OCI-LY1 (cell line): ENCODE measurements at regions not wholly inside any gene's neighbourhood (a gene's known extent, or its start where the extent isn't known, plus 50 kb on each side); places are given as distances from the start of the nearest gene placed in this dataset.
"Not testable (repeated sequence)": the region's sequence is repeated elsewhere in the genome, so short reads cannot be mapped to it uniquely, and the experiment has no call there.

ENCODE experiments used
- H2AFZ ChIP-seq: fragments of 200-600 bp; sonication (generic), shearing (Covaris generic); 2 replicates; pipeline ENCODE4 v1.6.0; 2014; ENCODE audit warnings: antibody characterized with exemption, mild to moderate bottlenecking, low read length
- H3F3A ChIP-seq: fragments of 200-600 bp; sonication (generic), shearing (Covaris generic); 2 replicates; pipeline ENCODE4 v1.6.0; 2014; ENCODE audit warnings: mild to moderate bottlenecking, antibody characterized with exemption, low read length, moderate library complexity; ENCODE audit not compliant: insufficient read depth
- H3K27ac ChIP-seq: fragments of 200-600 bp; sonication (generic); 2 replicates; pipeline ENCODE4 v1.5.1; 2014; ENCODE audit warnings: low read length, mixed run types, mild to moderate bottlenecking, low read depth; ENCODE audit not compliant: poor library complexity, severe bottlenecking
- H3K27me3 ChIP-seq: fragments of 200-600 bp; sonication (generic); 2 replicates; pipeline ENCODE4 v1.6.0; 2014; ENCODE audit warnings: antibody characterized with exemption, mild to moderate bottlenecking, low read length, moderate library complexity; ENCODE audit not compliant: insufficient read depth
- H3K36me3 ChIP-seq: fragments of 200-600 bp; sonication (generic); 2 replicates; pipeline ENCODE4 v1.6.1; 2014; ENCODE audit warnings: mild to moderate bottlenecking, antibody characterized with exemption, low read length, moderate library complexity, mixed read lengths; ENCODE audit not compliant: insufficient read depth
- H3K4me1 ChIP-seq: fragments of 200-600 bp; sonication (generic); 2 replicates; pipeline ENCODE4 v1.5.1; 2014; ENCODE audit warnings: mild to moderate bottlenecking, low read length, moderate library complexity; ENCODE audit not compliant: insufficient read depth, severe bottlenecking
- H3K4me2 ChIP-seq: fragments of 200-600 bp; sonication (generic), shearing (Covaris generic); 2 replicates; pipeline ENCODE4 v1.6.1; 2014; ENCODE audit warnings: low read length
- H3K4me3 ChIP-seq: fragments of 200-600 bp; sonication (generic); 2 replicates; pipeline ENCODE4 v1.5.1; 2014; ENCODE audit warnings: low read length, low read depth, mild to moderate bottlenecking, mixed read lengths; ENCODE audit not compliant: poor library complexity, severe bottlenecking
- H3K79me2 ChIP-seq: fragments of 200-600 bp; shearing (Covaris generic); 2 replicates; pipeline ENCODE4 v1.6.1; 2016; ENCODE audit warnings: mixed run types, low read length, mixed read lengths; ENCODE audit not compliant: insufficient read depth
- H3K9ac ChIP-seq: fragments of 200-600 bp; sonication (generic), shearing (Covaris generic); 2 replicates; pipeline ENCODE4 v1.6.1; 2014; ENCODE audit warnings: mild to moderate bottlenecking, low read length, mixed read lengths
- H3K9me2 ChIP-seq: fragments of 200-600 bp; sonication (generic), shearing (Covaris generic); 2 replicates; pipeline ENCODE4 v1.6.1; 2014; ENCODE audit warnings: low read depth, mild to moderate bottlenecking, low read length, mixed read lengths
- H3K9me3 ChIP-seq: fragments of 200-600 bp; shearing (Covaris generic); 2 replicates; pipeline ENCODE4 v1.6.1; 2014; ENCODE audit warnings: low read length, mixed read lengths
- H4K20me1 ChIP-seq: fragments of 200-600 bp; sonication (generic), shearing (Covaris generic); 2 replicates; pipeline ENCODE4 v1.6.0; 2016; ENCODE audit warnings: mild to moderate bottlenecking, low read length; ENCODE audit not compliant: insufficient read depth

DNA sequence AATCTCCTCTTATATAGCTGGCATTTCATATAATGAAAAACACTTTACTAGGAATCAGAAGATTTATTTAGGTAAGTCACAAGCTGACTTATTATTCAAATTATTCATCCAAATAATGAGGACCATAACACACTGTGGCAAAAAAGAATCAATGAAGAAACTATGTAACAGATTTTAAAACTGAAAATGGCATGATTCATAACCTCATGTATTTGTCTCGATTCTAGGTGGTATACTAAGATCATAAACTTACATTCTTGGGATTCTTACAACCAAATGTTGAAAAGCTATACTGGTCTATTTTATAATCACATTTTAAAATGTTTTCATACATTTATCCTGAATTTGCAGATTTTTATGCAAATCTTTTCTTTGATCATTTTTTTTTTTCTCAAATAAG is 69.6 kb upstream of the ZSCAN2 start:
- H2AFZ ChIP-seq, H3K4me3 ChIP-seq, H3F3A ChIP-seq, H3K36me3 ChIP-seq, H3K9ac ChIP-seq, H3K9me3 ChIP-seq, H4K20me1 ChIP-seq, H3K27me3 ChIP-seq, H3K27ac ChIP-seq, H3K4me1 ChIP-seq, H3K4me2 ChIP-seq, H3K79me2 ChIP-seq, H3K9me2 ChIP-seq: not testable (repeated sequence)

DNA sequence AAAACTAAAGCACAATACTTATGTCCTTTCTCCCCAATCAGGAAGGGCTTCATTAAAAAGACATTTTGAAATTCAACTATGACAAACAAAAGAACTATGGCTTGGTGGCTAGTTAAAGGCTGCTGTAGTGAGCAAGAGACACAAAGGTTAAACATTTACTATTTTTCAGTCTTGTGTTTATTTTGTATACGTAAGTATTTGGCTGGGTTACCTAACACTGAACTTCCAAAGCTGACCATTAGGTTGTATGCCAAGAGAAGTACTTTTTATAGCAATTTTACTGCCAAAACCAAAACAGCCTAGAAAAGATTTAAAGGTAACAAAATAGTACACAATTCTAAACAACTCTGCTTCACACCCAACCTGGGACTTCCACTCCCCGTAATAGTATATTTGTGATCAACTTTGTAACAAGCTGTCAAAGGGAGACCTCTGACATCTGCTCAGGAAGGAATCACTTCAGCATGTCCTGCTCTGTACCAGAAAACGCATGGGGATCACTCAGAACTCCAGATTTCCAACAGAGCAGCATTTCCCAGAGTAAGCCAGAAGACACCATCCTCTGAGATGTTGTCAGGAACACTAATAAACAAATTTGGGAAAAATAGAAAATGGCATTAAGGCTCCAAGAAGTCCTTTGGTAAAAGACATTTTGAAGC is 69.0 kb upstream of the ZSCAN2 start:
- not testable (repeated sequence) for H3K27me3 ChIP-seq, H4K20me1 ChIP-seq, H3K9me2 ChIP-seq, H3K27ac ChIP-seq, H3K79me2 ChIP-seq, H3K4me2 ChIP-seq, H3F3A ChIP-seq, H3K36me3 ChIP-seq, H3K9ac ChIP-seq, H3K9me3 ChIP-seq, H2AFZ ChIP-seq, H3K4me1 ChIP-seq, H3K4me3 ChIP-seq

DNA sequence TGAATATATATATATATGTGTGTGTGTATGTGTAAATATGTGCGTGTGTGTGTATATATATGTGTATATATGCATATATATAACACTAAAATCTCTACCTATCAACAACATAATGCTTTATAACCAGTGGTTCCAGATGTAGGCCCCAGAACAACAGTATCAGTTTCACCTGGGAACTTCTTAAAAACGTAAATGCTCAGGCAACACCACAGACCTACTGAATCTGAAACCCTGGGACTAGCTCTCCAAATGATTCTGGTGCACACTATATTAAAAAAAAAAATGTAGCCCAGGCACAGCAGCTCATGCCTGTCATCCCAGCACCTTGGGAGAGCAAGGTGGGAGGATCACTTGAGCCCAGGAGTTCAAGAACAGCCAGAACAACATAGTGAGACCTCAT is 67.1 kb upstream of the ZSCAN2 start:
- H3K27ac ChIP-seq, H3K9me3 ChIP-seq, H2AFZ ChIP-seq, H3K27me3 ChIP-seq, H3K4me2 ChIP-seq, H3K9me2 ChIP-seq, H3K9ac ChIP-seq, H3K79me2 ChIP-seq, H3K36me3 ChIP-seq, H3F3A ChIP-seq, H4K20me1 ChIP-seq, H3K4me3 ChIP-seq, H3K4me1 ChIP-seq: not testable (repeated sequence)

DNA sequence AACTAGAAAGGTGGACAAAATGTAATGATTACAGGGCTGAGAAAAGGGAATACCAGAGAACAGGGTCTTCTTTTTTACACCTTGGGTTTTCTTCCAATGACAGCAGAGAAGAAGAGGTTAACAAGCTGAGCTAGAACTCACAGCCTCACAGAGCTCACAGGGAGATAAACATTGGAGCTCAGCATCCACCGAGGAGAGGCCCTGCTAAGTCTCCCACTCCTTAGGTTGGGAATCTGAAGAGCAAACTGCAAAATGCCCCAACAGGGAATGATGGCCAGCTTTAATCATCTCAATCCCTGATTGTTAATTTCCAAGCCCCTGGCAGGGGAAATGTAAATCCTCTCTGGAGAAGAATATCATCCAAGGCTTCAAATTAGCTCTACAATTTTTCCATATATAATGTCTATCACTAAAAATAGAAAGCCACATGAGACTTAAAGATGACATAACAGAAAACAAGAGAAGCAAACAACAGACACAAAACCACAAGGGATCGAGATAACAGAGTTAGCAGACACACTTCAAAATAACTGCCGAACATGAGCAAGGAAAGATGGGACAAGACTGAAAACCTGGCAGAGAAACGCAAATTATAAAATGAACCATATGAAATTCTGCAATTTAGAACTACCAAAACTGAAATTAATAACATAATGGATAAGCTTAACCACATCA is 66.1 kb upstream of the ZSCAN2 start:
- not testable (repeated sequence) for H3K9ac ChIP-seq, H3K4me3 ChIP-seq, H3K9me2 ChIP-seq, H3K36me3 ChIP-seq, H3K4me2 ChIP-seq, H2AFZ ChIP-seq, H3K79me2 ChIP-seq, H3F3A ChIP-seq, H3K4me1 ChIP-seq, H3K9me3 ChIP-seq, H3K27me3 ChIP-seq, H4K20me1 ChIP-seq, H3K27ac ChIP-seq

- not testable (repeated sequence) for H3K4me2 ChIP-seq, H3K4me1 ChIP-seq, H3K9me2 ChIP-seq, H3K27ac ChIP-seq, H4K20me1 ChIP-seq, H3K79me2 ChIP-seq, H3K4me3 ChIP-seq, H2AFZ ChIP-seq, H3K9me3 ChIP-seq, H3F3A ChIP-seq, H3K9ac ChIP-seq, H3K27me3 ChIP-seq, H3K36me3 ChIP-seq
Measured at GRCh38 chr15:84536181-84536580, 64.6 kb upstream of the ZSCAN2 start.

DNA sequence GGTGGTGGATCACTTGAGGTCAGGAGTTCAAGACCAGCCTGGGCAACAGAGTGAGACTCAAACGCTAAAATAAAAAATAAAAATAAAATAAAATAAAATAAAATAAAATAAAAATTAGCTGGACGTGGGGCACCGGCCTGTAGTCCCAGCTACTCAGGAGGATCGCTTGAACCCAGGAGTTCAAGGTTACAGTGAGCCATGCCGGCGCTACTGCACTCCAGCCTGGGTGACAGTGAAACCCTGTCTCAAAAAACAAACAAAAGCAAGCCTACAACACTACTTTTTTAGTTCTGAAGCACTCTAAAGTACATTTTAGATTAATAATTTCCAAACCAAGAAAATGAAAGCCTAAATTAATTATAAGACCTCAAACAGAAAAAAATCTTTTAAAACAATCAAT is 56.2 kb upstream of the ZSCAN2 start:
- H3K4me1 ChIP-seq, result peaks cover 17% of the 10 kb centered on the region
- H4K20me1 ChIP-seq, H3K36me3 ChIP-seq, H3K27me3 ChIP-seq, H3K79me2 ChIP-seq, H2AFZ ChIP-seq, H3K4me3 ChIP-seq, H3K9me2 ChIP-seq, H3K4me2 ChIP-seq, H3K27ac ChIP-seq, H3K9ac ChIP-seq, H3F3A ChIP-seq, H3K9me3 ChIP-seq: not testable (repeated sequence)

- peak overlapping the region; percentile 73 for H3K27ac ChIP-seq
- not testable (repeated sequence) for H3F3A ChIP-seq
Measured at GRCh38 chr15:84547150-84547549, 53.7 kb upstream of the ZSCAN2 start.

DNA sequence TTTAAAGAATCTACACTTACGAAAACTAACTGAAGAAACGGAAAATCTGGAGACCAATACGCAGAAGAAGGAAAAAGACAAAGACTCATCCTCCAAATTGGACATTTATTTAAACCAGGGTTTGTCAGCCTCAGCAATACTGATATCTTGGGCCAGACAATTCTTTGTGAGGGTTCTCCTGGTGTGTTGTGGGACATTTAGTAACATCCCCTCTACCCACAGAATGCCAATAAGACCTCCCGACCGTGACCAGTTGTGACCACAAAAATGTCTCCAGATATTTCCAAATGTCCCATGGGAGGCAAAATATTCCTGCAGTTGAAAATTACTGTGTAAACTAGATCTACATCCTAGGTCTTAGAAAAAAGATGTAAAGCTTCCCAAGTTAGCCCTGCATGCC is 50.3 kb upstream of the ZSCAN2 start:
- H3K4me3 ChIP-seq, H4K20me1 ChIP-seq, H3K9ac ChIP-seq, H3K9me3 ChIP-seq, H2AFZ ChIP-seq, H3K4me2 ChIP-seq, H3K9me2 ChIP-seq, H3K27me3 ChIP-seq, H3F3A ChIP-seq, H3K36me3 ChIP-seq, H3K27ac ChIP-seq, H3K79me2 ChIP-seq: not testable (repeated sequence)
- peaks cover 17% of the 10 kb centered on the region for H3K4me1 ChIP-seq

More at GRCh38 chr15:84547150-84547549, 53.7 kb upstream of the ZSCAN2 start:
- H2AFZ ChIP-seq, H3K27me3 ChIP-seq, H3K79me2 ChIP-seq, H3K36me3 ChIP-seq, H3K4me3 ChIP-seq, H3K9me2 ChIP-seq, H3K4me2 ChIP-seq, H3K9me3 ChIP-seq, H4K20me1 ChIP-seq: not testable (repeated sequence)
- Histone ChIP-seq H3K4me1 (peaks cover 17% of the 10 kb centered on the region), H3K9ac (peak overlapping the region; percentile 13; the same call in 1 of the 2 replicates)
